Thoracic aorta (tissue), 2 donors: ENCODE measurements at regions not wholly inside any gene's neighbourhood (a gene's known extent, or its start where the extent isn't known, plus 50 kb on each side); places are given as distances from the start of the nearest gene placed in this dataset.

Experiments used
- ATAC-seq: fragments of 150-250 bp; one replicate; pipeline ENCODE4 v1.8.0; 2017; ENCODE audit warnings: low read depth; ENCODE audit not compliant: insufficient number of reproducible peaks, low FRiP score
- DNase-seq: peaks from one replicate; pipeline ENCODE4 v3.0.0-alpha.2; 2020; ENCODE audit warnings: low spot score
- H3K27ac ChIP-seq, 2 donors: fragments of 200-600 bp; sonication (generic); 1 replicate in 1 of 2; 2 replicates in 1 of 2; pipeline ENCODE4 v1.5.1; 2016; ENCODE audit warnings: mild to moderate bottlenecking in 2 of 2, moderate library complexity in 2 of 2
- H3K27me3 ChIP-seq: fragments of 200-600 bp; sonication (generic); replicated peaks from 2 replicates; pipeline ENCODE4 v1.6.0; 2016; ENCODE audit warnings: mild to moderate bottlenecking; ENCODE audit not compliant: insufficient read depth
- H3K36me3 ChIP-seq: fragments of 200-600 bp; sonication (generic); one replicate; pipeline ENCODE4 v1.5.1; 2016
- H3K4me1 ChIP-seq, 2 donors: fragments of 200-600 bp; sonication (generic); 1 replicate in 1 of 2; 2 replicates in 1 of 2; pipeline versions ENCODE4 v1.5.1 to v1.6.0; 2016; ENCODE audit warnings: low read depth in 2 of 2, mild to moderate bottlenecking in 1 of 2; ENCODE audit not compliant: control insufficient read depth in 1 of 2
- H3K4me3 ChIP-seq: fragments of 200-600 bp; sonication (generic); 2 replicates; pipeline ENCODE4 v1.5.1; 2016; ENCODE audit warnings: mild to moderate bottlenecking
- H3K9me3 ChIP-seq: fragments of 200-600 bp; sonication (generic); 2 replicates; pipeline ENCODE4 v1.5.1; 2016
- TF ChIP-seq, protein P1 (sequence below): fragments of 200-600 bp; sonication (generic); IDR thresholded peaks from one replicate; pipeline ENCODE4 v1.5.1; 2019; ENCODE audit warnings: antibody characterized with exemption

GRCh38 chr13:111956261-111957151, 110.4 kb upstream of the SOX1 start:
- DNase-seq: no peak
- Histone ChIP-seq H3K9me3 (no peaks in the 10 kb centered on the region), H3K27ac (no peak overlapping the region), H3K4me1 (no peaks in the 10 kb centered on the region), H3K36me3 (no peaks in the 10 kb centered on the region), H3K27me3 (no peaks in the 10 kb centered on the region), H3K4me3 (no peak overlapping the region)
- TF ChIP-seq, protein P1, sequence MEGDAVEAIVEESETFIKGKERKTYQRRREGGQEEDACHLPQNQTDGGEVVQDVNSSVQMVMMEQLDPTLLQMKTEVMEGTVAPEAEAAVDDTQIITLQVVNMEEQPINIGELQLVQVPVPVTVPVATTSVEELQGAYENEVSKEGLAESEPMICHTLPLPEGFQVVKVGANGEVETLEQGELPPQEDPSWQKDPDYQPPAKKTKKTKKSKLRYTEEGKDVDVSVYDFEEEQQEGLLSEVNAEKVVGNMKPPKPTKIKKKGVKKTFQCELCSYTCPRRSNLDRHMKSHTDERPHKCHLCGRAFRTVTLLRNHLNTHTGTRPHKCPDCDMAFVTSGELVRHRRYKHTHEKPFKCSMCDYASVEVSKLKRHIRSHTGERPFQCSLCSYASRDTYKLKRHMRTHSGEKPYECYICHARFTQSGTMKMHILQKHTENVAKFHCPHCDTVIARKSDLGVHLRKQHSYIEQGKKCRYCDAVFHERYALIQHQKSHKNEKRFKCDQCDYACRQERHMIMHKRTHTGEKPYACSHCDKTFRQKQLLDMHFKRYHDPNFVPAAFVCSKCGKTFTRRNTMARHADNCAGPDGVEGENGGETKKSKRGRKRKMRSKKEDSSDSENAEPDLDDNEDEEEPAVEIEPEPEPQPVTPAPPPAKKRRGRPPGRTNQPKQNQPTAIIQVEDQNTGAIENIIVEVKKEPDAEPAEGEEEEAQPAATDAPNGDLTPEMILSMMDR: no peak
- no peak for ATAC-seq

- Histone ChIP-seq H3K4me1 (no peaks in the 10 kb centered on the region), H3K9me3 (no peaks in the 10 kb centered on the region), H3K4me3 (no peak overlapping the region), H3K27ac (no peak overlapping the region), H3K36me3 (no peaks in the 10 kb centered on the region), H3K27me3 (no peaks in the 10 kb centered on the region)
- DNase-seq: no peak
- ATAC-seq: no peak
- TF ChIP-seq, protein P1: no peak
Observed at GRCh38 chr13:111957913-111958450, 109.0 kb upstream of the SOX1 start.

GRCh38 chr13:111958612-111959395, 108.1 kb upstream of the SOX1 start:
- Histone ChIP-seq H3K27ac (no peak overlapping the region), H3K27me3 (no peaks in the 10 kb centered on the region), H3K4me1 (no peaks in the 10 kb centered on the region), H3K4me3 (no peak overlapping the region), H3K36me3 (no peaks in the 10 kb centered on the region), H3K9me3 (no peaks in the 10 kb centered on the region)
- ATAC-seq (no peak), DNase-seq (no peak)
- TF ChIP-seq, protein P1: no peak

GRCh38 chr13:111960152-111960772, 106.7 kb upstream of the SOX1 start:
- TF ChIP-seq, protein P1: no peak
- no peak for DNase-seq
- H3K4me3 ChIP-seq: no peak overlapping the region
- no peak for ATAC-seq
- no peaks in the 10 kb centered on the region for H3K27me3 ChIP-seq
- H3K9me3 ChIP-seq: no peaks in the 10 kb centered on the region
- no peak overlapping the region for H3K27ac ChIP-seq
- no peaks in the 10 kb centered on the region for H3K4me1 ChIP-seq
- H3K36me3 ChIP-seq: no peaks in the 10 kb centered on the region

DNA sequence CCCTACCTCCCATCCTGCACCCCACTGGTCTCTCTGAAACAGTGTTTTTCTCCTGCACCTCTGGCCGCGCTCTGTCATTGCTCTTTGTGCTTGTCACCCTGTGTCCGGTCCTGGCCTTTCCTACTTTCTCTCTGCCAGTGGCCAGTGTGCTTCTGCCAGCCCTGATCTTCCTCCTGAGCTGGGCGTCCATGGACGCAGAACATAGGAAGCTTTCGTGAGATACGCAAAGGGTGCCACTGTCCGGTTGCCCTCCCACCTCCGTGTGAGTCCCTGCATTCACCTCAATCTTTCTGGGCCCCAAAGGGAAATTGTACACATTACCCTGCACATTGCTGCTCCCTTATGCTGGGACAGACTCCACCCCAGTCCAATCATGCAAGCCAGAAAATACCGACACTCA, 105.7 kb upstream of the SOX1 start:
- DNase-seq (no peak), ATAC-seq (no peak)
- Histone ChIP-seq H3K36me3 (no peaks in the 10 kb centered on the region), H3K4me3 (no peak overlapping the region), H3K9me3 (no peaks in the 10 kb centered on the region), H3K27me3 (no peaks in the 10 kb centered on the region), H3K27ac (no peak overlapping the region), H3K4me1 (no peaks in the 10 kb centered on the region)
- TF ChIP-seq, protein P1: no peak
